ENCODE measurements at regions not wholly inside any gene's neighbourhood (a gene's known extent, or its start where the extent isn't known, plus 50 kb on each side); places are given as distances from the start of the nearest gene placed in this dataset.
A peak's percentile ranks its signal among the peaks of the same experiment; 100 is the strongest.

DNA sequence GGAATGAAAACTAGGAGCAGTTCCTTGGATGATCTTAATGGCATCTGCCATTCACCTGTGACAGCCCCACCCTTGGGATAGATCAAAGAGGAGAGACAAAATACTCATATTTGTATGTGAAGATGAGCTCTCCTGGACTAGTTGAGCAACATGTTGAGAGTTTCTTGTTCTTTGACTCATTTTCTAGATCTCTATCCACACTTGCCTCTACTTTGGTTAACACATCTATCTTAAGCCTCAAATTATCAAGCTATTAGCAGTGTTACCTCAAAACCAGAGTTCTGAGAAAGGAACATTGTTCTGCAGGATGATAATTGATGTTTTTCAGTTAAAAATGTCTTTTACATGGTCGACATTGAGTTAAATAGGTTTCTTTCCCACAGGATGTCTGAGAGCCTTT lies 94.2 kb upstream of the TEX13D start:
- Histone ChIP-seq H3K27ac (no peak overlapping the region), H3K36me3 (no peaks in the 10 kb centered on the region), H3K9me3 (no peaks in the 10 kb centered on the region), H3K27me3 (no peaks in the 10 kb centered on the region), H3K4me1 (no peaks in the 10 kb centered on the region), H3K4me3 (no peak overlapping the region)
- TF ChIP-seq CTCF (IDR thresholded peaks at IDR 0.05), result no peak
- DNase-seq (ENCODE audit: low spot score in 2 of 2), result no peak
- intact Hi-C loops (cut with DNase I), result no loop called here

DNA sequence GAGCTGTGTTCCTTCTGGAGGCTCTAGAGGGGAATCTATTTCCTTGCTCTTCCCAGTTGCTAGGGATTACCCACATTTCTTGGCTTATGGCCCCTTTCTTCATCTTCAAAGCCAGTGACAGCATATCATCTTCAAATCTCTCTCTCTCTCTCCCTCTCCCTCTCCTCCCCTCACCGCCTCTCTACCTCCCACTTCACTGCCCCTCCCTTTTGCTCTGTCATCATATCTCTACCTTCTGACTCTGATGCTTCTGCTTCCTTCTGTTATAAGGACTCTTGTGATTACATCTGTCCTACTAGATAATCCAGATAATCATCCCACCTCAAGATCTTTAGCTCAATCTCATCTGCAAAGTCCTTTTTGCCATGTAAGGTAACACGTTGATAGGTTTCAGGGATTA lies 93.1 kb upstream of the TEX13D start:
- no peak for TF ChIP-seq CTCF (IDR thresholded peaks at IDR 0.05)
- Histone ChIP-seq H3K27ac (no peak overlapping the region), H3K36me3 (no peaks in the 10 kb centered on the region)

DNA sequence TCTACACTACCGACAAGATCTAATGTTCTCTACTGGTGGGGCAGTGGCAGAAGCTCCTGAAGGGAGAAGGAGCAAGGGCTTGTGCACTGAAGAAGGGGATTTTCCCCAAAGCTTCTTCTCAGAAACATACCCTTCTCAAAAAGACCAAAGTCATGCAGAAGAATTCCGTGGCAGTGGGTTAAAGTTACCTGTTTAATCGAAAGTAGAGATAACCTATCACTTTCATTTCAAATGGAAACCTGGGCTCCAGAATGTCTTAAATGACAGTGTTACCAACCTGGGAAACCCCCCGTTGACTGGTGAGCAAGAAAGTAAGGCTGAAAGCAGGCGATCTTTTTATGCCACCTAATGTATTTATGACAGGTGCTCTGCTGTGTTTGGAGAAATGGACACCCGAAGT lies 92.5 kb upstream of the TEX13D start:
- intact Hi-C loops (cut with DNase I), result no loop called here
- Histone ChIP-seq H3K4me1 (no peaks in the 10 kb centered on the region), H3K9me3 (no peaks in the 10 kb centered on the region), H3K36me3 (no peaks in the 10 kb centered on the region), H3K4me3 (no peak overlapping the region), H3K27ac (no peak overlapping the region), H3K27me3 (no peaks in the 10 kb centered on the region)
- no peak for DNase-seq (ENCODE audit: low spot score in 2 of 2)
- no peak for TF ChIP-seq CTCF (IDR thresholded peaks at IDR 0.05)

More for the DNA sequence above, 93.1 kb upstream of the TEX13D start:
- H3K9me3 ChIP-seq, result no peaks in the 10 kb centered on the region
- H3K4me3 ChIP-seq, result no peak overlapping the region
- DNase-seq (ENCODE audit: low spot score in 2 of 2), result no peak
- no peaks in the 10 kb centered on the region for H3K4me1 ChIP-seq
- intact Hi-C loops (cut with DNase I), result no loop called here
- no peaks in the 10 kb centered on the region for H3K27me3 ChIP-seq

GRCh38 chrX:124240422-124240821 lies 92.0 kb upstream of the TEX13D start:
- Histone ChIP-seq H3K27me3 (no peaks in the 10 kb centered on the region), H3K4me1 (no peaks in the 10 kb centered on the region), H3K36me3 (no peaks in the 10 kb centered on the region), H3K27ac (no peak overlapping the region), H3K4me3 (no peak overlapping the region), H3K9me3 (no peaks in the 10 kb centered on the region)
- no peak for DNase-seq (ENCODE audit: low spot score in 2 of 2)
- TF ChIP-seq CTCF (IDR thresholded peaks at IDR 0.05), result no peak
- intact Hi-C loops (cut with DNase I), result no loop called here

- Histone ChIP-seq H3K4me1 (no peaks in the 10 kb centered on the region), H3K4me3 (no peak overlapping the region), H3K27ac (no peak overlapping the region), H3K36me3 (no peaks in the 10 kb centered on the region), H3K27me3 (no peaks in the 10 kb centered on the region), H3K9me3 (no peaks in the 10 kb centered on the region)
- intact Hi-C loops (cut with DNase I), result no loop called here
- no peak for TF ChIP-seq CTCF (IDR thresholded peaks at IDR 0.05)
- peak in 1 of 2 donors; percentile 9 for DNase-seq (ENCODE audit: low spot score in 2 of 2)
These were observed 90.3 kb upstream of the TEX13D start for GRCh38 chrX:124242131-124242530.

DNA sequence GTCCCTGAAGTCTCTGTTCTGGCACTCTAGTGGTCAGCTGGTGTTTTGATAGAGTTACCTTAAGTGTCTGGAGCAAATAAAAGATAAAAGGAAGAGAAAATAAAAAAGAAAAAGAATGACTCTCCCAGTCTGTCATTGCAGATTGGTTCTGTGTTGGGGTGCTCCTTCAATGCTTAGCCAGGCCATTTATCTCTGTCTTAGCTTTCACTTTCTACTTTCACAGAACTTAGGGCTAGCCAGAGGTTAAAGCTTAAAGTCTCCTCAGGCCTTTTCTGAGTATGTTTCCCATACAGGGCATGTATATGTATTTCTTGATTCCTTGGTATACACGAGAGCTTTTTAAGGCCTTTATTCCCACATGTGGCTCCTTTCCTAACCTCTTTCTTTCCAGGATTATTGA lies 83.1 kb upstream of the TEX13D start:
- no peaks in the 10 kb centered on the region for H3K4me1 ChIP-seq
- H3K9me3 ChIP-seq, result peaks cover 0 to 3% of the 10 kb centered on the region in 2 donors
- no peaks in the 10 kb centered on the region for H3K27me3 ChIP-seq
- no peaks in the 10 kb centered on the region for H3K36me3 ChIP-seq
- H3K27ac ChIP-seq, result no peak overlapping the region
- H3K4me3 ChIP-seq, result no peak overlapping the region
- TF ChIP-seq CTCF (IDR thresholded peaks at IDR 0.05), result no peak
- DNase-seq (ENCODE audit: low spot score in 2 of 2), result no peak
- intact Hi-C loops (cut with DNase I), result no loop called here

Measured in ascending aorta (tissue), 2 donors.